Liver (tissue), 8 donors: ENCODE measurements at regions not wholly inside any gene's neighbourhood (a gene's known extent, or its start where the extent isn't known, plus 50 kb on each side); places are given as distances from the start of the nearest gene placed in this dataset.

Source experiments
- DNase-seq: peaks from one replicate; pipeline ENCODE4 v3.0.0-alpha.2; 2017; ENCODE audit warnings: low spot score
- H3K27ac ChIP-seq, 2 donors: one replicate each; pipeline ENCODE4 v1.7.0; 2013; ENCODE audit warnings: inconsistent platforms in 2 of 2, low read length in 2 of 2, control low read depth in 1 of 2, low read depth in 1 of 2, mild to moderate bottlenecking in 1 of 2
- H3K27me3 ChIP-seq, 4 donors: one replicate each; pipeline versions ENCODE4 v1.6.1 to v1.7.0; 2013; ENCODE audit warnings: low read length in 3 of 4, inconsistent platforms in 1 of 4, mild to moderate bottlenecking in 1 of 4, moderate library complexity in 1 of 4; ENCODE audit not compliant: control insufficient read depth in 4 of 4, insufficient read depth in 4 of 4
- H3K36me3 ChIP-seq, 4 donors: one replicate each; pipeline versions ENCODE4 v1.6.1 to v1.7.0; 2013; ENCODE audit warnings: low read length in 3 of 4, mild to moderate bottlenecking in 3 of 4, low read depth in 1 of 4, moderate library complexity in 1 of 4; ENCODE audit not compliant: control insufficient read depth in 4 of 4, insufficient read depth in 3 of 4
- H3K4me1 ChIP-seq, 4 donors: one replicate each; pipeline versions ENCODE4 v1.6.1 to v1.7.0; 2013; ENCODE audit warnings: low read length in 3 of 4, mild to moderate bottlenecking in 3 of 4, moderate library complexity in 1 of 4; ENCODE audit not compliant: control insufficient read depth in 4 of 4, insufficient read depth in 4 of 4
- H3K4me3 ChIP-seq, 3 donors: one replicate each; pipeline versions ENCODE4 v1.6.1 to v1.7.0; 2013; ENCODE audit warnings: low read length in 3 of 3, control low read depth in 1 of 3, low read depth in 1 of 3, mild to moderate bottlenecking in 1 of 3
- H3K9ac ChIP-seq, 2 donors: one replicate each; pipeline ENCODE4 v1.7.0; 2013; ENCODE audit warnings: low read length in 2 of 2, mild to moderate bottlenecking in 2 of 2, moderate library complexity in 2 of 2, control low read depth in 1 of 2, low read depth in 1 of 2
- H3K9me3 ChIP-seq, 4 donors: one replicate each; pipeline versions ENCODE4 v1.6.1 to v1.7.0; 2013; ENCODE audit warnings: low read length in 3 of 4; ENCODE audit not compliant: control insufficient read depth in 4 of 4
- ATF3 ChIP-seq: IDR thresholded peaks from 2 replicates; pipeline ENCODE4 v1.6.1; 2016; ENCODE audit warnings: antibody characterized with exemption
- EGR1 ChIP-seq, 2 donors: IDR thresholded peaks; 2 replicates each; pipeline ENCODE4 v1.6.1; 2016 to 2018; ENCODE audit warnings: antibody characterized with exemption in 2 of 2, low read depth in 2 of 2
- GABPA ChIP-seq, 2 donors: IDR thresholded peaks in 1 of 2; conservative IDR thresholded peaks in 1 of 2; 2 replicates each; pipeline ENCODE4 v1.6.1; 2016; ENCODE audit warnings: antibody characterized with exemption in 2 of 2, mild to moderate bottlenecking in 1 of 2, moderate library complexity in 1 of 2
- HNF4A ChIP-seq, 2 donors: conservative IDR thresholded peaks; 2 replicates each; pipeline ENCODE4 v1.6.1; 2016; ENCODE audit warnings: antibody characterized with exemption in 2 of 2, mild to moderate bottlenecking in 2 of 2
- HNF4G ChIP-seq: IDR thresholded peaks from 2 replicates; pipeline ENCODE4 v1.6.1; 2016; ENCODE audit warnings: antibody characterized with exemption
- MAX ChIP-seq: IDR thresholded peaks from 2 replicates; pipeline ENCODE4 v1.6.1; 2016; ENCODE audit warnings: antibody characterized with exemption
- NR2F2 ChIP-seq: IDR thresholded peaks from 2 replicates; pipeline ENCODE4 v1.6.1; 2016; ENCODE audit warnings: antibody characterized with exemption
- RAD21 ChIP-seq, 2 donors: IDR thresholded peaks; 2 replicates each; pipeline ENCODE4 v1.6.1; 2016; ENCODE audit warnings: antibody characterized with exemption in 2 of 2, mild to moderate bottlenecking in 2 of 2
- REST ChIP-seq: IDR thresholded peaks from 2 replicates; pipeline ENCODE4 v1.6.1; 2016; ENCODE audit warnings: antibody characterized with exemption, mild to moderate bottlenecking
- SP1 ChIP-seq: IDR thresholded peaks from 2 replicates; pipeline ENCODE4 v1.6.1; 2018; ENCODE audit warnings: antibody characterized with exemption, mild to moderate bottlenecking
- TAF1 ChIP-seq: conservative IDR thresholded peaks from 2 replicates; pipeline ENCODE4 v1.6.1; 2016; ENCODE audit warnings: antibody characterized with exemption, mild to moderate bottlenecking
- YY1 ChIP-seq: IDR thresholded peaks from 2 replicates; pipeline ENCODE4 v1.6.1; 2016; ENCODE audit warnings: antibody characterized with exemption, mild to moderate bottlenecking
- ZBTB33 ChIP-seq: IDR thresholded peaks from 2 replicates; pipeline ENCODE4 v1.6.1; 2016; ENCODE audit warnings: antibody characterized with exemption
- WGBS: extraction: QIAGEN DNeasy Blood & Tissue Kit; methylation state at CpG from one replicate; pipeline ENCODE4 v1.1.7; 2013; 5-methylcytosine and 5-hydroxymethylcytosine counted together
- TF ChIP-seq, protein P1 (sequence below): fragments of 150-350 bp; IDR thresholded peaks from 2 replicates; pipeline ENCODE4 v1.5.1; 2017; ENCODE audit warnings: improper control_type of control experiment, low read depth, low read length; ENCODE audit not compliant: missing input control
- donor health status: healthy.
- donor health status: healthy.
- donor health status: healthy.
- donor health status: healthy.
- donor health status: healthy.

DNA sequence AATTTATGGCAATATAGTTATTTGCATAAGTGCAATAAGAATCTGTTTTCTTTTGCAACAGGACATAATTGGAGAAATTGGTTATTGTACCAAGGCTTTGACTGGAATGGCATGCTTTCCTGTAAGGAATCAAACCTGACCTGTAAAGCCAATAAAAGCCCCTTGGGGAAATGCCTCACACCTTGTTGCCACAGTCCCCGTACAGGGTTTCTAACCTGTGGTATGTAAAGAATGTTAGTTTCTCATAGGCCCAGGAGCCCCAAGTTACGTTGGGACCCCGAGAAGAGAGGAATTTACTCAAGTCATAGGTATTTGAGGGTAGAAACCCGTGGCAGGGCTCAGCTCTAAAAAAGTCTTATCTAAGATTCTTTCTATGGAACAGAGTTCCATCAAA is 441.4 kb downstream of the IGSF11 start:
- TF ChIP-seq EGR1 (IDR thresholded peaks at IDR 0.05; ENCODE audit: low read depth in 2 of 2) (no peak), REST (no peak), RAD21 (IDR thresholded peaks at IDR 0.05) (no peak), ATF3 (no peak), GABPA (IDR thresholded peaks at IDR 0.05 in 1 of 2, conservative IDR thresholded peaks at IDR 0.05 in 1 of 2) (no peak), HNF4A (conservative IDR thresholded peaks at IDR 0.05) (no peak), MAX (no peak), TAF1 (no peak), NR2F2 (no peak), SP1 (no peak), ZBTB33 (no peak), HNF4G (no peak)
- TF ChIP-seq, protein P1, sequence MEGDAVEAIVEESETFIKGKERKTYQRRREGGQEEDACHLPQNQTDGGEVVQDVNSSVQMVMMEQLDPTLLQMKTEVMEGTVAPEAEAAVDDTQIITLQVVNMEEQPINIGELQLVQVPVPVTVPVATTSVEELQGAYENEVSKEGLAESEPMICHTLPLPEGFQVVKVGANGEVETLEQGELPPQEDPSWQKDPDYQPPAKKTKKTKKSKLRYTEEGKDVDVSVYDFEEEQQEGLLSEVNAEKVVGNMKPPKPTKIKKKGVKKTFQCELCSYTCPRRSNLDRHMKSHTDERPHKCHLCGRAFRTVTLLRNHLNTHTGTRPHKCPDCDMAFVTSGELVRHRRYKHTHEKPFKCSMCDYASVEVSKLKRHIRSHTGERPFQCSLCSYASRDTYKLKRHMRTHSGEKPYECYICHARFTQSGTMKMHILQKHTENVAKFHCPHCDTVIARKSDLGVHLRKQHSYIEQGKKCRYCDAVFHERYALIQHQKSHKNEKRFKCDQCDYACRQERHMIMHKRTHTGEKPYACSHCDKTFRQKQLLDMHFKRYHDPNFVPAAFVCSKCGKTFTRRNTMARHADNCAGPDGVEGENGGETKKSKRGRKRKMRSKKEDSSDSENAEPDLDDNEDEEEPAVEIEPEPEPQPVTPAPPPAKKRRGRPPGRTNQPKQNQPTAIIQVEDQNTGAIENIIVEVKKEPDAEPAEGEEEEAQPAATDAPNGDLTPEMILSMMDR, result no peak
- H3K4me3 ChIP-seq, result no peak overlapping the region
- no peaks in the 10 kb centered on the region for H3K9me3 ChIP-seq
- H3K4me1 ChIP-seq, result peaks cover 4 to 13% (median 5%) of the 10 kb centered on the region in 4 donors
- H3K9ac ChIP-seq, result no peak overlapping the region
- no peaks in the 10 kb centered on the region for H3K27me3 ChIP-seq
- 61% methylated on average over 4 of the region's 4 CpGs for WGBS
- no peak for DNase-seq
- no peak overlapping the region for H3K27ac ChIP-seq
- no peaks in the 10 kb centered on the region for H3K36me3 ChIP-seq

DNA sequence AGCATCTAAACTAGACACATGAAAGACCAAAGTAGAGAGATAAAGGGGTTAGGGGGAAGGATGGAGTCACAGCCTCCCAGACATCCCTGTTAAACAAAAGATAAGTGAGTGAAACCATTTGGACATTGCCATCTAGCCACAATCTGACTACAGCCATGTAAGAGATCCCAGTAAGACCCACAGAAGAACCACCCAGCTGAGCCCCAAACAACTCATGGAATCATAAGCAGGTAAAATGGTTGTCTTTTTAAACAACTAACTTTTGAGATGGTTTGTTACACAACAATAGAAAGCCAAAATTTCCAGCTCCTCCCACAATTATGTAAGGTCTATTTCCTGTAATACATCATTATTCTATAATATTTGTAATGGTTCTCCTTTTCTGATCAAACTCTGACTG is 437.5 kb downstream of the IGSF11 start:
- no peaks in the 10 kb centered on the region for H3K27me3 ChIP-seq
- H3K9ac ChIP-seq, result no peak overlapping the region
- H3K27ac ChIP-seq, result no peak overlapping the region
- H3K4me3 ChIP-seq, result no peak overlapping the region
- no peak for TF ChIP-seq RAD21 (IDR thresholded peaks at IDR 0.05)
- TF ChIP-seq YY1, result no peak
- no peak for TF ChIP-seq HNF4G
- H3K36me3 ChIP-seq, result no peaks in the 10 kb centered on the region
- no peak for DNase-seq
- no peaks in the 10 kb centered on the region for H3K9me3 ChIP-seq
- H3K4me1 ChIP-seq, result peaks cover 8 to 24% (median 13%) of the 10 kb centered on the region in 4 donors
